HL-60 (cell line): ENCODE measurements at regions not wholly inside any gene's neighbourhood (a gene's known extent, or its start where the extent isn't known, plus 50 kb on each side); places are given as distances from the start of the nearest gene placed in this dataset.

Experiments
- POLR2AphosphoS5 ChIP-seq: IDR thresholded peaks from 2 replicates; pipeline ENCODE4 v1.6.1; 2012; ENCODE audit warnings: low read depth
- TF ChIP-seq, protein P1 (sequence below): IDR thresholded peaks from one replicate; pipeline ENCODE4 v1.5.1; 2011; ENCODE audit warnings: low read length, control low read depth, inconsistent platforms; ENCODE audit not compliant: insufficient read depth

DNA sequence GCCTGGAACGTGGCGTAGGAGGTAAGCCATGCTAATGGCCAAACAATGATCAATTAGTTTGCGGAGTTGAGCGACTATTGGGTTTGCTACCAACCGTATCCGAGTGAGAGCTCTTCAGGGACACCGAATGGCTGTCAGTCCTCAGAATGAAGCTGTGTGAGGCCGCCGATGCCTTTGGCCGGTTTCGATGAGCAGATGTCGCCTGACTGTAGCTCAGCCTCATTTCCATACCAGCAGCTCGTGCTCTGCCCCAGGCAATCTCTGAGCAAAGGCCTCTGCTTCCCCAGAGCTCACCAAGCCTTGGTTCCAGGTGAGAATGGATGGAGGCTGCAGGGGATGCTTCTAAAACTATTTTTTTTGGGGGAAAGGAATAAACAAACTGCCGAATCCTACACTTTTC is 111.7 kb upstream of the HS3ST4 start:
- TF ChIP-seq, protein P1, sequence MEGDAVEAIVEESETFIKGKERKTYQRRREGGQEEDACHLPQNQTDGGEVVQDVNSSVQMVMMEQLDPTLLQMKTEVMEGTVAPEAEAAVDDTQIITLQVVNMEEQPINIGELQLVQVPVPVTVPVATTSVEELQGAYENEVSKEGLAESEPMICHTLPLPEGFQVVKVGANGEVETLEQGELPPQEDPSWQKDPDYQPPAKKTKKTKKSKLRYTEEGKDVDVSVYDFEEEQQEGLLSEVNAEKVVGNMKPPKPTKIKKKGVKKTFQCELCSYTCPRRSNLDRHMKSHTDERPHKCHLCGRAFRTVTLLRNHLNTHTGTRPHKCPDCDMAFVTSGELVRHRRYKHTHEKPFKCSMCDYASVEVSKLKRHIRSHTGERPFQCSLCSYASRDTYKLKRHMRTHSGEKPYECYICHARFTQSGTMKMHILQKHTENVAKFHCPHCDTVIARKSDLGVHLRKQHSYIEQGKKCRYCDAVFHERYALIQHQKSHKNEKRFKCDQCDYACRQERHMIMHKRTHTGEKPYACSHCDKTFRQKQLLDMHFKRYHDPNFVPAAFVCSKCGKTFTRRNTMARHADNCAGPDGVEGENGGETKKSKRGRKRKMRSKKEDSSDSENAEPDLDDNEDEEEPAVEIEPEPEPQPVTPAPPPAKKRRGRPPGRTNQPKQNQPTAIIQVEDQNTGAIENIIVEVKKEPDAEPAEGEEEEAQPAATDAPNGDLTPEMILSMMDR = no peak
- no peak for TF ChIP-seq POLR2AphosphoS5
